NCI-H1048 (cell line): ENCODE measurements at regions not wholly inside any gene's neighbourhood (a gene's known extent, or its start where the extent isn't known, plus 50 kb on each side); places are given as distances from the start of the nearest gene placed in this dataset.

ENCODE experiments used
- DNase-seq: peaks from one replicate; lab custom pipeline; 2025; lab: John Stamatoyannopoulos, UW

DNA sequence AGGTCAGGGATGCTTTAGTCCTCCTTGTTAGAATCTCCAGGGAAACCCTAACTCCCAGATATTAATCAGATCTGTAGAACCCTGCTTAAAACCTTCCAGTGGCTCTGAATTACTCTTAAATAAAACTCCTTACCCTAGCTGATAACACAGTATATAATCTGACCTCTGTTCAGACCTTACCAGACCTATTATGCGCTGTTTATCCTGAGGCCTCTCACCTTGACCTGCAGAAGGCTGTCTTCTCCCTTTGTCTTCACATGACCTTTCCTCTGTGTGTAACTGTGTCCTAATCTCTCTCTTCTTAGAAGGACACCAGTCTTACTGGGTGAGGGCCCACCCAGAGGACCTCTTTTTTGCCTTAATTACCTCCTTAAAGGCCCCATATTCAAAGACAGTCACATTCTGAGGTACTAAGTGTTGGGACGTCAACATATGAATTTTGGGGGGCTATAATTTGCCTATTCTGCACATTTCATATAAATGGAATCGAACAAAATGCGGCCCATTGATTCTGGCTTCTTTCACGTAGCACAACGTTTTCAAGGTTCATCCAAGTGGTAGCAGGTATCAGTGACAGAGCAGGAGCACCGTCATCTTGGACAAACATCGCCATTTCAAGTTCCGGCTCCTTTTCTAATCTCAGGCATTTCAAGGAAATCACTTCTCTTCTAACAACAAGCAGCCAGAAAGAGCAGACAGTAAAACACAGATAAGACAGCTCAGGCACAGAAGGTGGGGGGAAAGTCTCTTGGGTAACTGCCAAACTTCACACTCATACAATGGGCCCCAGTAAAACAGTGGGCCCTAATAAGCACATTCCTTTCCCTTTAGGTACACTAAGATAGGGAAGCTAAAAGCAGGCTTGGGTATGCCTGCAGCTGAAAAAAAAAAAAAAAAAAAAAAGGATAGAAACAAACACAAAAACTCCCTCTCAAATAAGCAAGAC is 200.2 kb upstream of the NUDT4 start:
- DNase-seq = no peak

- no peak for DNase-seq
These were observed 199.4 kb upstream of the NUDT4 start for GRCh38 chr12:93178154-93178878.

DNA sequence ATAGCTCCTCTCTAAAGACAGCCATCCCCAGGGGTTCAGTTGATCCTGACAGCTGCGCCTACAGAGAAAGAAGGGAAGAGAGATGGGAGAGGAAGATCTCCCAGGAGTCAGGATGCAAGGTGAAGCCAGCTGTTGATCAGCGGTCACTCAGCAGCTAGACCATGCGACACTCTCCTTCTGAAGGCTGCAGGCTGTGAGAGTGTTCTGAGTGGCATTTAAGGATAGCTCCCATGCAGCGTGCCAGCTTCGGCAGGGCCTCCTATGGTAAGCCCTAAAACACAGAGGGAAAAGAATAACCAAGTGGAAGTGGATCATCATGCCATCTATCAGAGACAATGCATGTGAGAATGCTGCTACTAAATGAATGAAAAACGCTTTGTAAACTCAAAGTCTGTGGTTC is 197.9 kb upstream of the NUDT4 start:
- DNase-seq = no peak

DNA sequence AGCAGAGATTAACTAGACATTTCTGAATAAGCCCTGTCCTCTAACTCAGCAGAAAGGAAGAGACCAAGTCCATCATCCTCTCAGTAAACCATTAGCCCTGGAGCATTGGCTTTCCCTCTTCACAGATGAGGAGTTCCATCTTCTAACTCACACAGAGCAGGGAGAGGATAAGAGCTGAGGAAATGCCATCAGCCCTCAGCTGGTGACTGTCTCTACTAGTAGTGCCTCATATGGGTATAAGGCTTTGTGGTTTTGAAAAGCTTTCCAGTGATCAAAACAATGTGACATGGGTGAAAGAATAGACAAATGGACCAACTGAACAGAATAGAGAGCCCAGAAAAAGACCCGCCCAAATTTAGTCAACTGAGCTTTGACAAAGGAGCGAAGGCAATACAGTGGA is 197.2 kb upstream of the NUDT4 start:
- DNase-seq = no peak

DNA sequence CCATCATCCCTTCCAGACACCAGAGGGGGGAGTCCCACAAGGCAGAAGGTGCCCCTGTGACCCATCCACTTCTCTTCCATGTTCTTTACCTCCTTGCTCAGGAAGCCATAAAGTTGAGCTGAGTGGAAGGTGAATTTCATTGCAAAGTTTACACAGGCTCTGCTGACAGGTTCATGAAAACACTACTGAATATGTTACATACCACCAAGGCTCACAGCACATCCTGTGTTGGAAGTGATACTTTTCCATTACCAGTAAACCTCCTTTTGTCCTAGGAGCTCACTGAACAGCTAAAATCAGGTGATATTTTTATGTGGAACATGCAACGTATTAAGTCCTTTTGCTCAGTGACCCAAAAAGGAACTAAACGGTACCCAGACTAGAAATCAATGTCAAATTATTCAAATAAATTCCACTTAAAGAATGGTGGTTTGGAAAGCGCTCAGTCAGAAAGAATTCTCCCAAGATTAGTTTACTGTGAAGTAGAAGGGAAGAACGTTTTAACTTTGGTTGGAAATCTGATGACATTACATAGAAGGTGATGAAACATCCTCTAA is 196.2 kb upstream of the NUDT4 start:
- DNase-seq = no peak

GRCh38 chr12:93183940-93184671 is 193.6 kb upstream of the NUDT4 start:
- no peak for DNase-seq

- DNase-seq = no peak
These were observed 192.9 kb upstream of the NUDT4 start for GRCh38 chr12:93184672-93185368.

- DNase-seq = no peak
These were observed 192.4 kb upstream of the NUDT4 start for GRCh38 chr12:93185369-93185741.

GRCh38 chr12:93186131-93186530 is 191.6 kb upstream of the NUDT4 start:
- DNase-seq = no peak

DNA sequence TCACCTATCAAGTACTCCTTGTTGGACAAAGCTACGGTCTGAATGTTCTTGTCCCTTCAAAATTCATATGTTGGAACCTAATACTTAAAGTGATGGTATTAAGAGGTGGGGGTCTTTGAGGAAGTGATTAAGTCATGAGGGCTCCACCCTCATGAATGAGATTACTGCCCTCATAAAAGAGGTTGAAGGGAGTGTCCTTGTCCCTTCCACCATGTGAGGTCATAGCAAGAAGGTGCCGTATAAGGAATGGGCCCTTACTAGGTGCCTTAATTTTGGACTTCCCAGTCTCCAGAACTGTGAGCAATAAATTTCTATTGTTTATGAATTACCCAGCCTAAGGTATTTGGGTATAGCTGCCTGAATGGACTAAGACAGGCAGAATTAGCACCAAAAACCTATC is 191.1 kb upstream of the NUDT4 start:
- DNase-seq = no peak

DNA sequence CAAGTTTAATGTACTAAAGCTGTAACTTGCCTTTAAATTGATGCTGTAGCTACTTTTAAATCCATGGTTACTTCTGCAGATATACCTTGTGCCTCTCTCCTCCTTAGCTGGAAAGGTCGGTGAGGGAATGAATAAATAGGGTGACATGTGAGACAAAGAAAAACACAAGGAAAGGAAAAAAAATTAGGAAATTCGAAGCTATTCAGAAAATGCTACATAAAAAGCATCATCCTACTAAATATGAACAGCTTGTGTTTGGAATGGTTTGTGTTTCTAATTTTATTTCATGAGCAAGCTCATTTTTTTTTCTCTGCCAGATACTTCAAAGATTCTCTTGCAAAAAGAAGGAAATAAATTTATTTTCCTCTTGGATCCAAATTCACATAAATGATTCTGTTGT is 186.3 kb upstream of the NUDT4 start:
- DNase-seq = no peak

DNA sequence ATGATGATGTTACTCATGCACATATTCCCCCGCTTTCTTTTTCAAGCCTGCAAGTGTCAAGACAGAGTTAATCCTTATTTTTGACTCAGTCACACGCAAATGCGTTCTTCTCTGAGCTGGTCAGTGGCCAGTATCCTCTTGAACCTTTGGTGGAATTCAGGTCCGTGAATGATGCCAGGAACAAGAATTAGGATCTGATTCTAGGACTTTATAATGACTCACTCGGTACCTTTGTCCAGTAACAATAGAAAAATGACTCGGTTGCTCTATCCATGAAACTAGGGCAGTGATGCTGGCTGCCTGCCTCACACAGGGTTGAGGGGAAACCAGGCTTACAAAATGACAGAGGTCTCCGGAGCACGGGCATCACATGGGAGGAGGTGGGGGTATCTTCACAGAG is 185.8 kb upstream of the NUDT4 start:
- no peak for DNase-seq

- no peak for DNase-seq
These were observed 184.8 kb upstream of the NUDT4 start for GRCh38 chr12:93192878-93193277.

DNA sequence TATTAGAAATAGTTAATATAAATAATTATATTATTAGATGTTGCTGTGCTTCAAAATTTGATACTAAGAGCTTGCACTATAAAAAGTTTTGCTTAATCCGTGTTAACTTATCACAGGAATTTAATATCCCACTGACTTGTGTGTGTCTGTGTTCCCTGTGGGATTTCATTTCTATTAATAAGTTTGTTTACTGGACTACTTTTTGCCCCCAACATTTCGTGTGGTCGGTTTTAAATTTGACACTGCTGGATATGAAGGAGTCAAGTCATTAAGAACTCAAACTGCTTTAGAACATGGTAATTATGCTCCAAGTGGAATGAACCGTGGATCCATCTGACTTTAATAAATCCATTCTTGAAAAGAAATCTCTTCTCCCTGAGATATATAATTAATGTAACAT is 182.2 kb upstream of the NUDT4 start:
- DNase-seq = no peak

DNA sequence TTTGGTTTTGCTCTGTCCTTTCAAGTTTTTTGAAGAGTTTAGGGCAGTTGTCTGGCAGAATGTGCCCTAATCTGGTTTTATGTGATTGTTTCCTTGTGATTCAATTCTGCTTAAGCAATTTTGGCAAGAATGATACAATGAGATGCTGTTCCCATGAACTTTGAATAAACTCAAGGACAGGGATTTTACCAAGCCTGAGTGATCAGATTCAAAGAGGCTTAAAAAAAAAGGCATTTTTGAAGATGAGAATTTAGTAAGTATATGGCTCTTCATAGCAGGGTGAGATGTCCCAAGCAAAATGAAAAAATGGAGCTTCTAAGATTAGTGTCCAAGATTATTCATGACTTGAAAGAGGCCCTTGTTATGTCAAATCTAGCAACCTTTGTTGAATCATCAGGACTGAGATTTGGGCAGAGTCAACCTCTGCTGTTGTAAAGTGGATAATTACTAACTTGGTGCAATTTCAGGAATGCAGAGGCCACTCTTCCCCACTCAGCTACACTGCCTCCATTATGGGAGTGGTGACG is 180.6 kb upstream of the NUDT4 start:
- no peak for DNase-seq

- DNase-seq = no peak
These were observed 179.6 kb upstream of the NUDT4 start for GRCh38 chr12:93198086-93198485.

GRCh38 chr12:93199831-93200236 is 177.9 kb upstream of the NUDT4 start:
- DNase-seq = no peak

DNA sequence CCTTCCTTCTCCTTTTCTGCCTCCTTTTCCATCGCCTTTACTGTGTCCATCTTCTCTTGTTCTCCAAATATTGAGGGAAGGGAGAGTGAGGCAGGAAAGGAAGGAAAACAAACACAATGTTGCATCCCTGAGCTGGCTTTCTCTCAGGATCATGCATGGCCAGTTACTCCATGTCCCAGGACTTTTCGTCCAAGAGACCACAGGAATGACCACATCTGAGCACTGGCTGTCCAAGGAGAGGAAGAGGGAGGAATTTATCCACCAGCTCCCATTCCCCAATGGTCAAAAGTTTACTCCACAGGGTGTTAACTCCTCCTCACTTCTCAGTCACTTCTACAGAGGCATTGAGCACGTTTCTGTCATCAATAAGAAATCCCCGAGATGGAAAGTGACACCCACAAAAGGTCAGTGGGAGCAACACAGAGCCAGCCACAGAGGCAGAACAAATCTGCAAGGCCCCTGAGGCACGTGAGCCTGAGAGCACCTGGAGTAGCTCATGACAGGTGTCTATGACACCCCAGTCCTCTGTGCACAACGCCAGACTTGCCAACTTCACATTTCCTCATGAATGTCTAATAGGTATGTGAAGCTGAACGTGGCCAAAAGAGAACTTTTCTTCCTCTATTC is 177.3 kb upstream of the NUDT4 start:
- no peak for DNase-seq

DNA sequence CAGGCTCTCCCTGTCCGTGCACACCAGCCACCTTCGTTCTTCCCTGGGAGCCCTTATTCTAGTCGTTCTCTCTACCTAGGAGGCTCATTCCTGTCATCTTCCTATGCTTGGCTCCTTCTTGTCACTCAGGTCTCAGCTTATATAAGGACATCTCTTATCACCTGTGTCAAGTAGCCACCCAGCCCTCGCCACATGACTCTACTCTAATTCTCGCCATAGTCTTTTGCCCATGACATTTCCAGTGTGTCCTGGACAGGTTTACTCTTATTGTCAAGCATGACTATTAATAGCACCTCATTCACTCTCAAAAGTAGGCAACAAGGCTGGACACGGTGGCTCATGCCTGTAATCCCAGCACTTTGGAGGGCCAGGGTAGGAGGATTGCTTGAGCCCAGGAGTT is 175.7 kb upstream of the NUDT4 start:
- no peak for DNase-seq

GRCh38 chr12:93202688-93203087 is 175.0 kb upstream of the NUDT4 start:
- no peak for DNase-seq

DNA sequence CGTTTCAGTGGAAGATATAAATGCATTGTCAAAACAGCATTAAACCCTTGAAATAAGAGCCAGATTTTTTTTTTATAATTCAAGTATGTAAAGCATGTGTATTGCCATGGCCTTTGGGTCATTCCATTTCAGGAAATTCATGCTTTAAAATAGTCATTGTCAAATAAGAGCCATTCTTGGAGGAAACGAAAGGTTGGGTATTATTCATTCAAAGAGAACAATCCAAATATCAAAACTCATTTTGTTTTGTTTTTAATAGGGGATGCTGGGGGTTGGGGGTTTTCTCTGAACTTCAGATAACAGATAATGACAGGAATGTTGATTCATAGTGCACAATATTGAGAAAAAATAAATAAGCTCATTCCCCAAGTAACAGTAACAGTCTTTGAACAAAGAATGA is 174.4 kb upstream of the NUDT4 start:
- DNase-seq = no peak
